Activated CD8-positive, alpha-beta memory T cell treated with anti-CD3 and anti-CD28 coated beads, Interleukin-2, amount 50 U/mL, for 48 hours (primary cell): ENCODE measurements at regions not wholly inside any gene's neighbourhood (a gene's known extent, or its start where the extent isn't known, plus 50 kb on each side); places are given as distances from the start of the nearest gene placed in this dataset.

ENCODE experiments used
- DNase-seq: peaks from one replicate; pipeline ENCODE4 v3.0.0-alpha.2; 2020

DNA sequence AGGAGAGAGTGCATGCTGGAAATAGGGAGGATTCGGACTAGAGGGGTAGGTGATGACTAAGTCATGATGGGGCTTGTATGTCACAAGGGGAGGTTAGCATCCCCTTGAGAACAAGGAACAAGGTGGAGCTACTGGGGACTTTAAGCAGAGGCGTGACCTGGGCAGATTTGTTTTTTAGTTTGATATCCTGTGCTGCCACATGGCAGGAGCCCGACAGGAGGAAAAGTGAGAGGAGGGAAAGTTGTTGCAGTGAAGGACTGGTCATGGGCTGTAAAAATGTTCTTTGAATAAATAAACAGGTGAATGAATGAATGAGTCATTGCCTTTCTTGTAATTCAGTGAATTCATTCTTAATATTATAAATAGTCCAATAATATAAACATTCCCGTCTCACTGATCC lies 365.1 kb upstream of the CDH5 start:
- DNase-seq: no peak

DNA sequence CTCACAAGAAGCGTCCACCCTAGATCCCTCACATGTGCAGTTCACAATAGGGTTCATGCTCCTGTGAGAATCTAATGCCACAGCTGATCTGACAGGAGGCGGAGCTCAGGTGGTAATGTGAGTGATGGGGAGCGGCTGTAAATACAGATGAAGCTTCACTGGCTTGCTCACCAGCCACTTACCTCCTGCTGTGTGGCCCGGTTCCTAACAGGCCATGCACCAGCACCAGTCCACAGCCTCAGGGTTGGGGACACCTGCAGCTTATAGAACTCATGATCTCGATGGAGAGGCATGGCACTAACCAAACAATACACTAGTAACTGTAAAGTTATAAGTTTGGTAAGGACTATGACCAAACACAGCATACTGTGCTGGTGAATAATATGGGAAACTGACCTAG lies 368.0 kb upstream of the CDH5 start:
- DNase-seq: no peak

DNA sequence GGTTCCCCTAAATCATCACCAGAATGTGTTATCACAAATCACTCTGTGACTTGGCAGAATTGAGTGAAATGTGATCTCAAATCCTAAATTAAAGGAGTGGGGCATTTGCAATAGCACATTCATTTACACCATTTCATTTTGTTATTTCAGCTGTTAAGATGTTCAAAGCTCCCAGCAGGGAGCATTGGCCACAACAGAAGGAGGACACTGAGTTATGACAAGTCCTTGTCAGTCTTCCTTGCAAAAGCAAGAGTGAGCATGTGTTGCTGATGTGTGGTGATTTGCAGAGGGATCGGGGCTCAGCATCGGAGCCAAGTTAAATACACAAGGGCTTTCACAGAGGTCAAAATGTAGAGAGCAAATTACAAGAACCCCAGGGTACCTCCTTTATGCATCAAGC lies 372.2 kb upstream of the CDH5 start:
- no peak for DNase-seq

DNA sequence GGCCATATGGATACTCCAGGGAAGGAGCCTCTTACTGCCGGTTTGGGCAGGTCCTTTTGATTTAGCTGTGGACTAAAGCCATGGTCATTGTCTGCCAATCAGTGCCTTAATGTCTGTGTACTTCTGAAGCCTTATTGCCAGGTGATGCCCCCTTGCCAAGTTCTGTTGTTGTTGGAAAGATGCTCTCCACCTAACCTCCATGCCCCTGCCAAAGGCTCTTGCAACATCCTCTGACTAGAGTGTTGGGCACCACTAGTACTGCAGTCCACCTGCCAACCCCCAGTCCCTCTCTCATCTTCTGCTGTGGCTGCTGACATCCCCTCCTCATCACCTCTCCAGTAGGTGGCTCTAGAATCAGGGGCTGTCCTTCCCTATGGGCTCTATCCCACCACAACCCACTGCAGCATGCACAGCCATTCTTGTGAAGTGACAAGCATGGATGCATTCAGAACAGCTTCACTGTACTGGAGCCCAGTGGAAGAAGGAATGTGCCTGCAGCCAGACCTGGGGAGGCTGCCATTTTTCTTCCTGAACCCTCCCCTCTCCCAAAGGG lies 375.3 kb upstream of the CDH5 start:
- no peak for DNase-seq

DNA sequence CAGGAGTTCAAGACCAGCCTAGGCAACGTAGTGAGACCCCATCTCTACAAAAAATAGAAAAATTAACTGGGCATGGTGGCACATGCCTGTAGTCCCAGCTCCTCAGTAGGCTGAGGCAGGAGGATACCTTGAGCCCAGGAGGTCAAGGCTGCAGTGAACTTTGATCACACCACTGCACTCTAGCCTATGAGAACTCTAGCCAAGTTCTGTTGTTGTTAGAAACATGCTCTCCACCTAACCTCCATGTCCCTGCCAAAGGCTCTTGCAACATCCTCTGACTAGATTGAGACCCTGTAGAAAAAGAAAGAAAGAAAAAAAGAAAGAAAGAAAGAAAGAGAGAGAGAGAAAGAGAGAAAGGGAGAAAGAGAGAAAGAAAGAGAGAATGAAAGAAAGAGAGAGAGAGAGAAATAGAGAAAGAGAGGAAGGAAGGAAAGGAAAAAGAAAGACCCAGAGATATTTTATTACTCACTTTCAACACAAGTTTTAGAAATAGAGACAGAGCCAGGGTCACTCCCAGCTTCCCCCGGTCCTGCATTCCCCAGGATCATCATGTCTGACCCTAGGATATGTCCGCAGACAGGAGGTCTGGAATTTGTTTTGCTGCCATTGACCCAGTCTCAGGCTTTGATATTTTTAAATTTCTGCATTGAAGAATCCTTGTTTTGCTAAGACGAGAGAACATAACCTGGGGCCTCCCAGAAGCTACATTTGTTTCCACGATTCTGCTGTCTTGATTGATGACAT lies 376.5 kb upstream of the CDH5 start:
- no peak for DNase-seq

DNA sequence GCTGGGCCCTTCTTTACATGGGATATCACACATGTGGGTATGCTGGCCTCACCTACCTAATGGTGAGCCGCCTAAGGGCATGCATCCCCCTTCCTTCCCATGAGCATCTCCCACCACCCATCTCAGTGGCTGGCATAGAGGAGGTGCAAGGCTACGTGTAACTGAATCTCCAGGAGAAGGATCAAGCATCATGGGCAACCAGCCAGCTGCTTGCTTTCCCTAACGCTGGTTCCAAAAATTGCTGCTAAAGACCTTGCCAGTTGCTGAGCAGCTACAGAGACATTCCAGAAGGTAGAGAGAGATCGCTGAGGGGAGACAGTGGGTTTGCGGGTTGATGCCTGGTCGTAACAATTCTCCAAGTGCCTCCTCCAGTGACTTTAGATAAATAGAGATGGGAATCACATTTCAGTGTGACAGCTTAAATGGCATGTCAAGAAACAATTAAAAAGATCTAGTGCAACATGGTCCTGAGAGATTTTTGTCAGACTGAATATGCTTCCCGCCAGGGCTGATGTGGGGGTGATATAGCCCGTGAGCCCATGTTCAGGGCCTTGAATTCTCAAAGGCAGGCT lies 378.4 kb upstream of the CDH5 start:
- DNase-seq: no peak

DNA sequence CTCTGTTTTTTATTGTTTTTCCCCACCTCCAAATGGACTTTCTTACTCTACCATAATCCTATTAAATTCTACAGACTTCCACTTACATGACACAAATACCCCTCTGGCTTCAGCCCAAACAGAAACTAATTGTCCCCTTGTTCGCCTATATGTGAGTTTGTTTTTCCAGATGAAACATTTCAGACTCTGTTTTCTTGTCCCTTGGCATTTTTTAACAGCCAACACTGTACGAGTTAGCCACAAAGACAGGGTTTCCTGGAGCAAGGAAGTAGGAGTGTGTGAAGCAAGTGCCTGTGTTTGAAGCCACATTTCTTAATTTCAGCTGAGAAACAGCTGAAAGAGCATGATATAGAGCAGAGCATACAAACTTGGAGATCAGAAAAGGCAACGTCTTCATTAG lies 382.2 kb upstream of the CDH5 start:
- DNase-seq: no peak

DNA sequence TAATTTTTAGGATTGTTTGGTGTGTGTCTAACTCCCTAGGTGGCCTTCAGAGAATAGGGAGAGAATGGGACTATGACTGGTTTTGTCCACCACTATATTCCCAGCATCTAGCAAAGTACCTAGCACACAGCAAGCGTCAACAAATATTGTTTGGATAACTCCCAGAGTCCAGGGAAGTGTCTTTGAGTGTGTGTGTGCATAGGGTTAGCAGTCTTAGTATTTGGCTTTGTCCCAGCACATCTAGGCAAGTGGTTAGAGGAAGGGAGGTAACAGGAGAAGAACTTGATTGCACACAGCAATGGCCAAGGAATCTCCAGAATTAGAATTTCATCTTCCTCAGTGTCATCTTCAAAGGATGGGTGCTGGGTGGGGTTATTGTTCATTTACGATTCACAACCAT lies 385.4 kb upstream of the CDH5 start:
- DNase-seq: no peak

DNA sequence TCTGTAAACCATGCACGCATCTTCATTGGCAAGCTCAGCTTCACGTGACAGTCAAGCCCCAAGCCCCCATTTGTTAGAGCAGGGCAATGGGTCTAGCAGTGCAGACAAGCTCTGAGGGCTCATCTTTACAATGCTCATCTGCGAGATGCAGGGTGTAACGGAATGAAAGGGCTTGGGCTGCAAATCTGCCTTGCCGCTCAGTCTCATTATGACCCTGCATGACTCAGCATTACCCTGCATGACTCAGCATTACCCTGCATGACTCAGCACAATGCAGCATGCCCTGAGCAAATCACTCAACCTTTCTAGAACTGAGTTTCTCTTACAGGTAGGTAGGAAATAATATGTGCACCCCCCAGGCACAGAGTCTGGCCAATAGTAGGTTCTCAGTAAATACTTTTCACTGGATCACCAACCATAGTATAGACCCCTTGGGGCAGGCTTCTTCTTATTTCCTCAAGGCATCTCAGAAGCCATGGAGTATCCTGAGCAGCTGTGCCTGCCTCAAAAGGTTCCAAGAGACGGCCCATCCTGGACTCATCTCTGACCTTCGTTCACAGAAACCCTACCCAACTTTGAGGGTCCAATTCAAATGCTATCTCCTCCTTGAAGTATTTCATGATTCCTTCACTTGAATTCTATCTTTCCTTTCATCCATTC lies 391.3 kb upstream of the CDH5 start:
- no peak for DNase-seq

DNA sequence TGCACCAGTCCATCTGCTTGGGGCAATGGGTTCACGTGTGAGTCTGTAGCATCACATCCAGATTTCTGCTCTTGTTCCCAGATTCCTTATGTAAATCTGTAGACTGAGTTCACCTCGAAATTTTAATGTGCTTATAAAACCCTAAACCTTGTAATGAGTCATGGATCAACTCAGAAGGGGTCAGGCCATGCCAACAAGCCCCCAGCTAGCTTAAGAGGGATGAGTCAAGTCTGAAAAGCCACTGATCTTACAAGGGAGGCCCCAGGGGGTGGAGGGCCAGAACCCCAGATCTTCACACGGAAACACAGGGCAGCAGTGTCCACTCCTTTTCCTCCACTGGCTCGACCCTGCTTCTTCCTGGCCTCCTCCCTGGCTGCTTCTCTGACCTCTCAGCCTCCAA lies 399.1 kb upstream of the CDH5 start:
- no peak for DNase-seq

DNA sequence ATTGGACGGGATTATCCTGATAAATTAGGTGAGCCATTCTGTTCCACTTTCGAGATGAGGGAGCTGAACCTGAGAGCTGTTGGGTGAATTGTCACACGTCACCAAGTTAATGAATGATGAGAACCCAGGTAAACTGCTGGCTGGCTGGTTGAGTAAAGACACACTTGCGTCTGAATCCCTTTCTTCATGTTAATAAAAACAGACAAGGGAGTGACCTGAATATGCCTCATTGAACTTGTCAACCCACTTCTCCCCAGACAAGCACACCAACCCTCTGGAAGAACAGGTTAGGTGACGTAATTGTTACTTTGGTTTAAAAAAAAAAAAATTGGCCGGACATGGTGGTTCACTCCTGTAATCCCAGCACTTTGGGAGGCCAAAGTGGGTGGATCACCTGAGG lies 400.9 kb upstream of the CDH5 start:
- DNase-seq: no peak

DNA sequence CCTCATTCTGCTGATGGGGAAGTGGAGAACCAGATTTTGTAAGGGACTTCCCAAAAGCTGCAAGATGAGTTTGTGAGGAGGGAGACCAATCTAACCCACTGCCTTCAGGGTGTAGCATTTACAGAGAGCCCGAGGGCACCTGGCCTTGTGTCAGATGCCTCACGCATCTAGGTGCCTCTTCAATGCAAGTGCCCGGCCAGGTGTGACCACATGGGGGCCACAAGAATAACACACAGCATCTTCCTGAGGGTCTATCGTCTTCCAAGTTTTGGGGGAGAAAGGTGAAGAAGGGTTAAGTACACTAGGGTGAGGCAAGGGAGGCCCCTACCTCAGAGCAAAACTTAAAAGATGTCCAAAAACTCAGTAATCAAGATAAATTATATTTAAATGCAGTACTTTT lies 401.7 kb upstream of the CDH5 start:
- no peak for DNase-seq

DNA sequence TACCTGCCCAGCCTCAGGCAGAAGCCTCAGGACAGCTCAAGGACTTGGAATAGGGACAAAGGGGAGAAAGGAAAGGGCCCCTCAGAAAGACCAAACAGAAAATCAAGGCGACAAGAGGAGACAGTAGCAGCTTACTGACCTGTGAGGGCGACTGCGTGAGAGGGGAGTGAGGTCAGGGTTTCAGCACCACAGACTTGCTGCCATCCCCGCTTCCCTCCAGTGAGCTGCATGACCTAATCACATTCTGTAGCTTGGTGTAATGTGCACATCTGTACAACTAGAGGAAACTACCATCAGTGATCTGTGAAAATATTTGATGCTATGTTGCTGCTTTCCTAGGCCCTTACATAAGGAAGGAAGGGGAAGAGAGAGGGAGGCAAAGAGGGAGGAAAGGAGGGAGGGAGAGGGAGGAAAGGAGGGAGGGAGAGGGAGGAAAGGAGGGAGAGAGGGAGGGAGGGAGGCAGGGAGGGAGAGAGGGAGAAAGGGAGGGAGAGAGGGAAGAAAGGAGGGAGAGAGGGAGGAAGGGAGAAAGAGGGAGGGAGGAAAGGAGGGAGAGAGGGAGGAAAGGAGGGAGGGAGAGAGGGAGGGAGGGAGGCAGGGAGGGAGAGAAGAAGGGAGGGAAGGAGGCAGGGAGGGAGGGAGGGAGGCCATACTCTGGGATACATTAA lies 404.9 kb upstream of the CDH5 start:
- DNase-seq: no peak

DNA sequence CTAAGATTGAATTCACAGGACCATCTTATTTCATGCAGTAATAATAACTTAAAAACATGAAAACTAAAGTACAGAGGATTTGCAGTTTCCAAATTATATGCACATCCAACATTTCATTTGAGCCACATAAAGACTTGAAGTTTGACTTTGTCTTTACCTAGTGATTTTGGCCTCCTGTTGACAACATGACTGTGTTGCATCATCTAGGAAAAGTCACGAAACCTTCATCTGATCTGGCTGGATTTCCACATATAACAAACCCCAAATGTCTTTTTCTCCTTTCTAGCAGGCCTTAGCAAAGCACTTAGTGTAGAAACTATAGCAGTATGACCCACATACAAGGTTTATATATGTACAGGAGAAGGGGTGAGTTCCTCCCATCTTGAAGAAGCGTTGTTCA lies 406.5 kb upstream of the CDH5 start:
- no peak for DNase-seq

DNA sequence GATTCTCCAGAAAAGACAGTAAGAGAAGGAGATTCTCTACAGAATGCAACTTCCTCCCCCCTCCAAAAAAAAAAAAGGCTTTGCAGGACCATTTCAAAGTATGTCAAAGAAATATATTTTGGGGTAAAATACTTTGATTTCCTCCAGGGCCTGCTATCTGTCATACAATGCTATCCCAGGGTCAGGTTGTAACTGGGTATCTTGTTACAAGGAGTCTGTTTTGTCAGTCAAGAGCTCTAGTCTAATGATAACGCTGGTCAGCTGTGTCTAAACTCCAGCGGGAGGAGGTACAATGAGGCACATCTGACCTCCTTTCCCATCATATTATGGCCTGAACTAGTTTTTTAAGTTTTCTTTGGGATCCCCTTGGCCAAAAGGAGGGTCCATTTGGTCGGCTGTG lies 408.4 kb upstream of the CDH5 start:
- DNase-seq: no peak

DNA sequence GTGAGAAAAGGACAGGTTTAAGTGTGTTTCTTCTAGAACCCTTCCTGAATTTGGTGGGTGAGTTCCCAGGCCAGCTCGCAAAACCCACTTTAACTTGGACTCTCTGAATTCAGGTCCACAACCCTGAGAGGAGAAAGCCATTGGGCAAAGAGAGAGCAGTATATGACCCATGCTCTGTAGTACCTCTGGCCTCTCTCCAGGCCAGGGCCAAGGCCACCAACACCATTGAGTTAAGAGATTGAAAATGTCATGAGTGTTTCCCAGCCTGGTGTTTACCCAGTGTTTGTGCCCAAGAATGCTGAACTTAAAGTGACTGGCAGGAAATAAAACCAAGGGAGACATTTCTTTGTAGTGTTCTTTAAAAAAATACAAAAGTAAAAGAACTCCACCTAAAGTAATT lies 410.4 kb upstream of the CDH5 start:
- DNase-seq: no peak

DNA sequence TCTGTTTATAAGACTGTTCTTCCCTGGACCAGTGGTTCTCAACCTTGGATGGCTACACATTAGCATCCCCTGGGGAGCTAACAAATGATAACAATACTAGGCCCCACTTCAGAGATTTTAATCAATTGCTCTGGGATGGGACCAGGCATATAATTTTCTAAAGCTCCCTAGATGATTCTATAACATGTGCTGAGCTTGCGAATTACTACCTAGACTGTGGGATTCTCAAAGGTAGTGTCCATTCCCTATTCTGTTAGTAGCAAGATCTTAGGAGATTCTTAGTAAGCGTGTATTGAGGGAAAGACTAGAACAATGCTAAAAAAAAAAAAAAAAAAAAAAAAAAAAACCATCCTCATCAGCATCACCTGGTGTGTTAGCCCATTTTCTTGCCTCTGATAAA lies 412.0 kb upstream of the CDH5 start:
- DNase-seq: no peak

DNA sequence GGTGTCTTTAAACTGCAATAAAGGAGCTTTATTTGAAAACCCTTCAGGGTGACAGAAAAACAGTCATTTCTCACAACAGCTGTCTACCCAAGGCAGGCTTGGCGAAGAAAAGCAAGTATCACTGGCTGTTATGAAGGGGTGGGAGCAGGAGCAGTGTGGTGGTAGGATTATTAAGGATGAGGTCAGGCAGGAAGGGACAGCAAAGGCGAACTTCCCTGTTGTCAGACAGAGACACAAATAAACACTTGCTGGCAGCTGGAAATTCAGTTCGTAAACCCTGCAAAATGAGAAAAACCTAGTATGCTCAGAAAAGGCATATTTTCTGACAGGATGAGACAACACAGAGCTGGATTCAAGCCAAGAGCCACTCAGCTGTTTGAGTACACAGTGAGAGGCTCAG lies 416.3 kb upstream of the CDH5 start:
- DNase-seq: no peak

DNA sequence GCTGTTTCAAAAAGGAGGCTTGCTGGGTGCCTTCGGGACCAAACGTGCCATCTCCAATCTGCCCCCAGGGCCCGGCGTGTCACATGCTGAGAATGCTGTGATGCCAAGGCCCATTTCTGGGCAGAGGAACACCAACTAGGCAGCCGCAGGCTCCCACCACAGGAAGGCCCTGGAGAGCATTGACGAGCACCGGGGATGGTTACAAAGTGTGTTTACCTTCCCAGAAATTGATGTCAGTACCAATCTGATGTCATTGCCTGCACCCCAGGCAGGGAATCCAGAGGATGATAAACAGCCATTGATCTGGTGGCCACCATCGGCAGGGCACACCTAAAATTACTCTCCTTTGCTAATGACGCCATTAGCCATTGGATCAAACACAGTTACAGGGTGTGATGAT lies 418.1 kb upstream of the CDH5 start:
- DNase-seq: no peak

DNA sequence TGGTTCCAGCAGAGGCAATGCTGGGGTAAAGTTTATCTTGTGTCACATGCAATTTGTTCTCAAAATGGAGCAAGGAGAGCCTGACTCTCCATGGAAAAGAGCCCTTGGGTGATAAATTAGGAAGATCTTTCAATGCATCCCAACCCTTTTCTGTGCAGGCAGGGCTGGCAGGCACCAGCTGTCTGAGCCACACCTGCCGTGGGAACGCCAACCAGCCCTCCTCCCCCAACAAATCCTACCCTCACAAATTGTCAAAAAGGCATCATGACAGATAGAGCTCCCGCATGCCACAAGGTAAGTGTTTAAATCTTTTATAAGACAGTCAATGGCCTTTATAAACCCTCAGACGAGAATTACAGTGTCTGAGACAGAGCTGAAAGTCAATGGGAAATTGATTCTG lies 418.5 kb upstream of the CDH5 start:
- no peak for DNase-seq

DNA sequence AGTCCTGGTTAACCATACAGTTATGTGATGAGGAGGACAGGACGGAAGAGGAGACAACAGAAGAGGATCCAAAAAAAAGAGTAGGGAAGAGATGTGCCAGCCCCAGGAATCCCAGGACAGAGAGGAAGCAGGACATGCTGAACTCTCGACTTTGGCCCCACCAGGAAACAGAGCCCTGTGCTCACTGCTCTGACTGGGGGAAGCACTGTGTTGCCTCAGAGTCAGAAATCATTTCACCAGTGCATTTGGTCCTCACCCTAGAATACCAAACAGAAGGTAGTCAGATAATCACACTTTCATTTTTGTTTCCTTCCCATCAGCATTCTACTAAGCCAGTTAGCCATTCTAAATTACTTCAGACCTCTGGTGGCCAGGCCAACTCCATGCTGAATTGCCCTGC lies 421.0 kb upstream of the CDH5 start:
- DNase-seq: no peak

DNA sequence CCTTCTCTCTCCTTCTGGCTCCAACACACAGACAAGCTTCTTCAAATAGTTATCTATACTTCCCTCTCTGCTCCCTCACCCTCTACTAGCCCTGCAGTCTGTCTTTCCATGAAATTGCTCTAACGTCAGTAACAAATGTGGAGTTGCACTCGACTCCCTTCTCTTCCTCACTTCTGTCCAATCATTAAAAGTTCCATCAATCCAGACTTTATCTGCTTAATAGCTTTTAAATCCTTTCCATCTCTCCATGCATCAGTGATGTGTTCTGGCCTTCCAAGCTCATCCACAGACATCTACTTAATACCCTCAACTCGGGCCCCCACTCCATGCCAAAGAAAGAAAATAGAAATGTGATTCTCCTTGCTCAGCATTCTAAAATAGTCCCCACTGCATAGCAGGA lies 422.1 kb upstream of the CDH5 start:
- no peak for DNase-seq

DNA sequence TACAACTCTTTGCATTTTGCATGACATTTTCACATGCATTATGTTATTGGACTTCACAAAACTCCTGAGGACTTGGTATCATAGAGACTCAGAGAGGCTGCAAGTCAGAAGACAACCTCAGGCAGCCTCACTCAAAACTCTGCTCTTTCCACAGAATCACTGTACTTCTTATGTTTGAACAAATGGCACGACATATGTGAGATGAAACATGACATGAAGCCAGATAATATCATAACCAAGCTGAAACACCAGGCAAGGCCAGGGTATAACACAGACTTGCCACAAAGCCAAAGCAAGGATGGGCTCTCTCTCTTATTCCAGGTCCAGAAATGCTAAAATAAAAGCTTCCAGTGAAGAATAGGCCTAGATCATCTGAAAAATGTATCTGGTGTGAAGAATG lies 425.8 kb upstream of the CDH5 start:
- DNase-seq: no peak

DNA sequence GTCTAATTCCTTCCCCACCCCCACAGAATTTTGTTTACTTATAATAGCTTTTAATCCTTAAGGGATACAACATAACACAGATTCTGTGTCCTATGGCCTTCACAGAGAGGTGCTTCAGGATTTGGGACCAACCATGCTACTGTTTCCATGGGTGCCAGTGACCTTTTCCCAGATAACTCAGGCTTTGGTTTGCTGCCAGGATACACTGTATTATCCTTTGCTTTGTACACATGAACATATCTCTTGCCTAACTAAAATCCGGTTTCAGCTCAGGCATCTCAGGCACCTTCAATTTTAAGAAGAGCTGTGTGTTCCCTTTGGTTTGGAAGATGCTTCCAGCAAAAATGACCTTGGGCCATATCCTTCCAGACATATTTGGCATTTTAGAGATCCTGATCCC lies 428.4 kb upstream of the CDH5 start:
- DNase-seq: no peak
